ENCODE measurements at regions not wholly inside any gene's neighbourhood (a gene's known extent, or its start where the extent isn't known, plus 50 kb on each side); places are given as distances from the start of the nearest gene placed in this dataset.

GRCh38 chr3:5569152-5569551 lies 381.6 kb downstream of the EDEM1 start:
- no peaks in the 10 kb centered on the region for H3K79me2 ChIP-seq (ENCODE audit: insufficient read depth, low read length)

GRCh38 chr3:5572168-5572567 lies 384.7 kb downstream of the EDEM1 start:
- no peak overlapping the region for H3K4me2 ChIP-seq (ENCODE audit: low read length)
- no peaks in the 10 kb centered on the region for H3K4me1 Mint-ChIP-seq (ENCODE audit: low read depth, unreplicated experiment)
- H3K4me3 Mint-ChIP-seq (ENCODE audit: unreplicated experiment) = no peak overlapping the region
- FAIRE-seq = no peak
- H3K36me3 ChIP-seq (ENCODE audit: insufficient read depth, low read length) = no peaks in the 10 kb centered on the region
- no peaks in the 10 kb centered on the region for H3K9me3 ChIP-seq (ENCODE audit: insufficient read depth, low read depth, low read length)
- no peaks in the 10 kb centered on the region for H3K4me1 ChIP-seq (ENCODE audit: insufficient read depth, low read length)
- no peak overlapping the region for H3K4me3 ChIP-seq (ENCODE audit: insufficient read depth, low read depth, low read length)
- H3K9me3 Mint-ChIP-seq (ENCODE audit: unreplicated experiment) = peaks cover 4% of the 10 kb centered on the region
- no peak overlapping the region for H2AFZ ChIP-seq (ENCODE audit: low read depth, low read length)
- H3K27me3 ChIP-seq (ENCODE audit: insufficient read depth, low read length) = no peaks in the 10 kb centered on the region
- H3K27me3 Mint-ChIP-seq (ENCODE audit: low read depth, unreplicated experiment) = no peaks in the 10 kb centered on the region
- H3K27ac ChIP-seq (ENCODE audit: low read depth, low read length) = no peak overlapping the region
- DNase-seq (ENCODE audit: low read depth) = no peak
- H3K9ac ChIP-seq (ENCODE audit: low read length) = no peak overlapping the region
- H3K79me2 ChIP-seq (ENCODE audit: insufficient read depth, low read length) = no peaks in the 10 kb centered on the region
- no peak overlapping the region for H3K27ac Mint-ChIP-seq (ENCODE audit: unreplicated experiment)
- H3K36me3 Mint-ChIP-seq (ENCODE audit: low read depth, unreplicated experiment) = no peaks in the 10 kb centered on the region
- no peak for TF ChIP-seq CTCF (IDR thresholded peaks at IDR 0.05; ENCODE audit: insufficient read depth, low read depth, low read length)
- TF ChIP-seq EZH2 (IDR thresholded peaks at IDR 0.05; ENCODE audit: insufficient read depth, low read length) = no peak
- no peaks in the 10 kb centered on the region for H4K20me1 ChIP-seq (ENCODE audit: insufficient read depth, low read length)

More at GRCh38 chr3:5569152-5569551, 381.6 kb downstream of the EDEM1 start:
- Histone ChIP-seq H3K4me3 (ENCODE audit: insufficient read depth, low read depth, low read length) (no peak overlapping the region), H3K27me3 (ENCODE audit: insufficient read depth, low read length) (no peaks in the 10 kb centered on the region), H3K4me2 (ENCODE audit: low read length) (no peak overlapping the region), H2AFZ (ENCODE audit: low read depth, low read length) (no peak overlapping the region), H3K27ac (ENCODE audit: low read depth, low read length) (no peak overlapping the region), H3K9me3 (ENCODE audit: insufficient read depth, low read depth, low read length) (no peaks in the 10 kb centered on the region), H3K36me3 (ENCODE audit: insufficient read depth, low read length) (no peaks in the 10 kb centered on the region), H4K20me1 (ENCODE audit: insufficient read depth, low read length) (no peaks in the 10 kb centered on the region), H3K4me1 (ENCODE audit: insufficient read depth, low read length) (no peaks in the 10 kb centered on the region), H3K9ac (ENCODE audit: low read length) (no peak overlapping the region)
- Mint-ChIP-seq H3K4me1 (ENCODE audit: low read depth, unreplicated experiment) (no peaks in the 10 kb centered on the region), H3K27me3 (ENCODE audit: low read depth, unreplicated experiment) (peaks cover 2% of the 10 kb centered on the region), H3K36me3 (ENCODE audit: low read depth, unreplicated experiment) (no peaks in the 10 kb centered on the region), H3K9me3 (ENCODE audit: unreplicated experiment) (peaks cover 4% of the 10 kb centered on the region), H3K27ac (ENCODE audit: unreplicated experiment) (no peak overlapping the region), H3K4me3 (ENCODE audit: unreplicated experiment) (no peak overlapping the region)
- DNase-seq (ENCODE audit: low read depth) (no peak), FAIRE-seq (no peak)
- TF ChIP-seq CTCF (IDR thresholded peaks at IDR 0.05; ENCODE audit: insufficient read depth, low read depth, low read length) = no peak
- no peak for TF ChIP-seq EZH2 (IDR thresholded peaks at IDR 0.05; ENCODE audit: insufficient read depth, low read length)

GRCh38 chr3:5576277-5577011 lies 388.9 kb downstream of the EDEM1 start:
- H3K36me3 Mint-ChIP-seq (ENCODE audit: low read depth, unreplicated experiment) = no peaks in the 10 kb centered on the region
- no peaks in the 10 kb centered on the region for H3K27me3 Mint-ChIP-seq (ENCODE audit: low read depth, unreplicated experiment)
- no peaks in the 10 kb centered on the region for H3K9me3 ChIP-seq (ENCODE audit: insufficient read depth, low read depth, low read length)
- peaks cover 4% of the 10 kb centered on the region for H3K9me3 Mint-ChIP-seq (ENCODE audit: unreplicated experiment)
- no peaks in the 10 kb centered on the region for H3K79me2 ChIP-seq (ENCODE audit: insufficient read depth, low read length)
- DNase-seq (ENCODE audit: low read depth) (no peak), FAIRE-seq (no peak)
- no peaks in the 10 kb centered on the region for H3K4me1 ChIP-seq (ENCODE audit: insufficient read depth, low read length)
- H3K27ac Mint-ChIP-seq (ENCODE audit: unreplicated experiment) = no peak overlapping the region
- H3K4me2 ChIP-seq (ENCODE audit: low read length) = no peak overlapping the region
- H3K27ac ChIP-seq (ENCODE audit: low read depth, low read length) = no peak overlapping the region
- no peaks in the 10 kb centered on the region for H3K36me3 ChIP-seq (ENCODE audit: insufficient read depth, low read length)
- H2AFZ ChIP-seq (ENCODE audit: low read depth, low read length) = no peak overlapping the region
- H3K4me1 Mint-ChIP-seq (ENCODE audit: low read depth, unreplicated experiment) = no peaks in the 10 kb centered on the region
- TF ChIP-seq CTCF (IDR thresholded peaks at IDR 0.05; ENCODE audit: insufficient read depth, low read depth, low read length) (no peak), EZH2 (IDR thresholded peaks at IDR 0.05; ENCODE audit: insufficient read depth, low read length) (no peak)
- H4K20me1 ChIP-seq (ENCODE audit: insufficient read depth, low read length) = no peaks in the 10 kb centered on the region
- H3K27me3 ChIP-seq (ENCODE audit: insufficient read depth, low read length) = no peaks in the 10 kb centered on the region
- H3K4me3 Mint-ChIP-seq (ENCODE audit: unreplicated experiment) = no peak overlapping the region
- H3K9ac ChIP-seq (ENCODE audit: low read length) = no peak overlapping the region
- no peak overlapping the region for H3K4me3 ChIP-seq (ENCODE audit: insufficient read depth, low read depth, low read length)
